Natural killer cell (primary cell): ENCODE measurements at regions not wholly inside any gene's neighbourhood (a gene's known extent, or its start where the extent isn't known, plus 50 kb on each side); places are given as distances from the start of the nearest gene placed in this dataset.

Experiments
- ATAC-seq, 3 donors: fragments of 150-1000 bp in 2 of 3; fragments of 200-7000 bp in 1 of 3; cut with Tn5 transposase; 1 replicate in 1 of 3; 2 replicates in 2 of 3; pipeline ENCODE4 v1.10.0; 2021; ENCODE audit warnings: mild to moderate bottlenecking in 2 of 3, moderate library complexity in 2 of 3
- DNase-seq, 2 donors: peaks; one replicate each; pipeline versions ENCODE4 v3.0.0 to v3.0.0-alpha.2; 2013 to 2021; ENCODE audit warnings: mixed read lengths in 1 of 2
- H3K27ac ChIP-seq: one replicate; pipeline ENCODE4 v1.5.1; 2013; ENCODE audit warnings: mild to moderate bottlenecking, low read length
- H3K27me3 ChIP-seq: one replicate; pipeline ENCODE4 v1.6.1; 2013; ENCODE audit warnings: low read length; ENCODE audit not compliant: control insufficient read depth, insufficient read depth
- H3K36me3 ChIP-seq: one replicate; pipeline ENCODE4 v1.6.1; 2013; ENCODE audit warnings: low read length; ENCODE audit not compliant: control insufficient read depth, insufficient read depth
- H3K4me1 ChIP-seq: one replicate; pipeline ENCODE4 v1.6.1; 2013; ENCODE audit warnings: low read length; ENCODE audit not compliant: control insufficient read depth, insufficient read depth
- H3K4me3 ChIP-seq: one replicate; pipeline ENCODE4 v1.5.1; 2013; ENCODE audit warnings: low read length
- H3K9me3 ChIP-seq: one replicate; pipeline ENCODE4 v1.6.1; 2013; ENCODE audit warnings: low read length; ENCODE audit not compliant: control insufficient read depth, insufficient read depth
- H3K27ac Mint-ChIP-seq, 2 donors: one replicate each; pipeline ENCODE4 v1.8.0; 2022; ENCODE audit warnings: mild to moderate bottlenecking in 2 of 2, mixed read lengths in 2 of 2, moderate library complexity in 1 of 2
- H3K27me3 Mint-ChIP-seq, 2 donors: one replicate each; pipeline ENCODE4 v1.8.0; 2022; ENCODE audit warnings: low read depth in 2 of 2, mixed read lengths in 2 of 2
- H3K36me3 Mint-ChIP-seq: one replicate; pipeline ENCODE4 v1.8.0; 2022; ENCODE audit warnings: mixed read lengths
- H3K4me1 Mint-ChIP-seq, 2 donors: one replicate each; pipeline ENCODE4 v1.8.0; 2022; ENCODE audit warnings: mixed read lengths in 2 of 2
- H3K4me3 Mint-ChIP-seq: one replicate; pipeline ENCODE4 v1.8.0; 2022; ENCODE audit warnings: mild to moderate bottlenecking, moderate library complexity, mixed read lengths
- H3K9me3 Mint-ChIP-seq, 2 donors: one replicate each; pipeline ENCODE4 v1.8.0; 2022; ENCODE audit warnings: mixed read lengths in 2 of 2
- CTCF ChIP-seq: fragments of 200-600 bp; IDR thresholded peaks from one replicate; pipeline ENCODE4 v1.8.0; 2022; ENCODE audit warnings: antibody characterized with exemption
- WGBS: methylation state at CpG from one replicate; pipeline ENCODE4 v1.1.7; 2013; ENCODE audit warnings: missing lambda C conversion rate; ENCODE audit not compliant: insufficient coverage; 5-methylcytosine and 5-hydroxymethylcytosine counted together
- intact Hi-C: fragments of 100-400 bp; cut with micrococcal nuclease; formaldehyde crosslinking; loops from one replicate; pipeline ENCODE4 v1.14.2; 2022

DNA sequence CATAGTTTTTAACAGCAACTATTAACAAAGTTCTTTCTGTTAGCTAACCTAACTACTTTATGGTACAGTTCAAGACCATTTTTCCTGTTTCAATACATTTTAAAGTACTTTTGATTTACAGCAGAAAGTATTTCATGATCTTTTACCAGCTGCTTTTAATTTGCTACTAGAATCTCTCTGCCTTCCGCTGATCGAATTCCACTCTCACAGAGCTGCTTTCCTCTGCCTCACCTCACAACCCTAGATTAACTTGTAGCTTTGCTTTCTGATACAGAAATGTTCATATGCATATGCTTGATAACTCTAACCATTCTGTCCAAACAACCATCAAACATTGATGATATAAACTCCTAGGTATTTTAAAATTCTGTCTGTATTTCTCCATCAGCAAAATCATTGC, 463.2 kb upstream of the ZEB2 start:
- H3K36me3 ChIP-seq, result no peaks in the 10 kb centered on the region
- peaks cover 3 to 12% of the 10 kb centered on the region in 2 donors for H3K27me3 Mint-ChIP-seq
- H3K4me1 ChIP-seq, result no peaks in the 10 kb centered on the region
- peaks cover 0 to 6% of the 10 kb centered on the region in 2 donors for H3K9me3 Mint-ChIP-seq
- H3K4me3 Mint-ChIP-seq, result no peak overlapping the region
- H3K4me1 Mint-ChIP-seq, result no peaks in the 10 kb centered on the region
- no peak overlapping the region for H3K4me3 ChIP-seq
- no peak for TF ChIP-seq CTCF
- intact Hi-C loops, result no loop called here
- H3K27ac ChIP-seq, result no peak overlapping the region
- ATAC-seq, result no peak
- DNase-seq, result no peak
- 100% methylated on average over 2 of the region's 2 CpGs for WGBS
- H3K27me3 ChIP-seq, result no peaks in the 10 kb centered on the region
- peaks cover 19% of the 10 kb centered on the region for H3K36me3 Mint-ChIP-seq
- no peak overlapping the region for H3K27ac Mint-ChIP-seq
- H3K9me3 ChIP-seq, result no peaks in the 10 kb centered on the region

GRCh38 chr2:144982481-144982880, 462.6 kb upstream of the ZEB2 start:
- Mint-ChIP-seq H3K27me3 (peaks cover 3 to 12% of the 10 kb centered on the region in 2 donors), H3K27ac (no peak overlapping the region), H3K4me3 (no peak overlapping the region), H3K36me3 (peaks cover 19% of the 10 kb centered on the region), H3K9me3 (peaks cover 0 to 6% of the 10 kb centered on the region in 2 donors), H3K4me1 (no peaks in the 10 kb centered on the region)
- Histone ChIP-seq H3K4me3 (no peak overlapping the region), H3K27ac (no peak overlapping the region), H3K4me1 (no peaks in the 10 kb centered on the region), H3K27me3 (no peaks in the 10 kb centered on the region), H3K36me3 (no peaks in the 10 kb centered on the region), H3K9me3 (no peaks in the 10 kb centered on the region)
- no peak for DNase-seq
- 100% methylated on average over 2 of the region's 2 CpGs for WGBS
- intact Hi-C loops, result no loop called here
- ATAC-seq, result no peak
- no peak for TF ChIP-seq CTCF

DNA sequence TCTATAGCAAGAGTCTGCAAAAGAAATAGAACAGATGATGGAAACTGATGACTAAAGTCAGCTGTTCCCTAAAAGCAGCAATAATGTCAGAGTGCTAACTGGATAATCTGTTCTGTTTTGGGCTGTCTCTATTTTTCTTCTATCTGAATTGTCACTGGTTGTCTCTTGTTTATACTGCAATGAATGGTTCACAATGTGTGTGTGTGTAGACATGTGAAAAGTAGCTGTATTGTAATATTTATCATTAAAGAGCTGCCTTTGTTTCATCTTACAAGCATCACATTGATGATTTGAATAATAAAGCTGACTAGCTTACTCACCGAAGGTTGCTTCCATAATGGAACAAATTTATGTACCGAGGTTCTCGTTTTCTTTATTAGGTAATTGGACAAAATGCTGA, 456.0 kb upstream of the ZEB2 start:
- Histone ChIP-seq H3K27me3 (no peaks in the 10 kb centered on the region), H3K36me3 (no peaks in the 10 kb centered on the region), H3K27ac (no peak overlapping the region), H3K4me1 (no peaks in the 10 kb centered on the region), H3K9me3 (no peaks in the 10 kb centered on the region), H3K4me3 (no peak overlapping the region)
- Mint-ChIP-seq H3K4me3 (no peak overlapping the region), H3K27ac (no peak overlapping the region), H3K9me3 (no peaks in the 10 kb centered on the region), H3K4me1 (no peaks in the 10 kb centered on the region), H3K27me3 (peaks cover 0 to 3% of the 10 kb centered on the region in 2 donors), H3K36me3 (no peaks in the 10 kb centered on the region)
- WGBS, result 96% methylated on average over 3 of the region's 3 CpGs
- no peak for DNase-seq
- no peak for TF ChIP-seq CTCF
- intact Hi-C loops, result no loop called here
- ATAC-seq, result no peak

DNA sequence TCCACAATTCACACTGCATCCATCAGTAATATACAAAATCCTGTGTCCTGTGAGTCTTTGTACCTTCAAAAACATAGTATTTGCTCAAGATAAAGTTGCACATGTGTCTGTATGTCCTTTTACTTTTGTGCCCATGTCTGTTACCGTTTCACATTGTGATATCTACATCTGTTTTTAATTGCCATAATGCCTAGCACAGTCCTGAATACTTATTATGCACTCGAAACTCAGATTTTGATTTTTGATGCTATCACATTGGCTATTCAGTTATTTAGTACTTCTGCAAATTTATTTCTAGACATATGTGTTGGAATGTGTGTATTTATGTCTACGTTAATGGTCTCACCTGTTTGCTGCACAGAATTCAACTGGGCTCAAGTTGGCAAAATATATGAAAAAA, 452.8 kb upstream of the ZEB2 start:
- DNase-seq (no peak), ATAC-seq (no peak)
- no peak overlapping the region for H3K27ac ChIP-seq
- TF ChIP-seq CTCF, result no peak
- peaks cover 6% of the 10 kb centered on the region for H3K9me3 ChIP-seq
- peaks cover 5 to 7% of the 10 kb centered on the region in 2 donors for H3K9me3 Mint-ChIP-seq
- WGBS, result 91% methylated on average over 3 of the region's 3 CpGs
- intact Hi-C loops, result no loop called here
- no peaks in the 10 kb centered on the region for H3K27me3 ChIP-seq
- H3K4me3 ChIP-seq, result no peak overlapping the region
- no peak overlapping the region for H3K4me3 Mint-ChIP-seq
- H3K36me3 Mint-ChIP-seq, result peaks cover 13% of the 10 kb centered on the region
- H3K36me3 ChIP-seq, result no peaks in the 10 kb centered on the region
- no peaks in the 10 kb centered on the region for H3K4me1 Mint-ChIP-seq
- no peaks in the 10 kb centered on the region for H3K4me1 ChIP-seq
- no peak overlapping the region for H3K27ac Mint-ChIP-seq
- peaks cover 0 to 6% of the 10 kb centered on the region in 2 donors for H3K27me3 Mint-ChIP-seq
